HG03196 (cell line): ENCODE measurements at regions not wholly inside any gene's neighbourhood (a gene's known extent, or its start where the extent isn't known, plus 50 kb on each side); places are given as distances from the start of the nearest gene placed in this dataset.

Experiments
- ATAC-seq: cut with Tn5 transposase; IDR thresholded peaks from one replicate; pipeline ENCODE4 v1.9.1; 2021; ENCODE audit not compliant: unreplicated experiment

- ATAC-seq, result no peak
Measured at GRCh38 chr18:40607542-40608148, 1347.4 kb upstream of the PIK3C3 start.

- ATAC-seq, result no peak
Measured at GRCh38 chr18:40606996-40607395, 1348.0 kb upstream of the PIK3C3 start.

DNA sequence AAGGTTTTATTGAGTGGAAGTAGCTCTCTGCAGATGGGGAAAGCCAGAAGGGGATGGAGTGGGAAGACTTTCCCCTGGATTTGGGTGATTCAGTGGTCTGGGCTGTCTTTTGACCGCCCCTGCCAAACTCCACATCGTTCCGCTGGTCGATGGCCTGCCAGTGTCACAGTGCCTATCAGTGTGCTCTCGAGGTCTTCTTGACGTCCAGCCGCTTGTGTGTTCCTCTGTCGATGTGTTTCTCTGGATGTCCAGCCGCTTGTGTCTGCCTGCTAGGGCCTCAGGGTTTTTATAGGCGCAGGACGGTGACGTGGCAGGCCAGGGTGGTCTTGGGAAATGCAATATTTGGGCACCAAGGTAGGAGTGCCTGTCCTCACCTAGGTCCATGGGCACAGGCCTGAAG lies 1371.4 kb upstream of the PIK3C3 start:
- ATAC-seq, result no peak

- ATAC-seq, result no peak
Measured at GRCh38 chr18:40582105-40582504, 1372.9 kb upstream of the PIK3C3 start.

- ATAC-seq, result no peak
Measured at GRCh38 chr18:40577981-40578365, 1377.1 kb upstream of the PIK3C3 start.

DNA sequence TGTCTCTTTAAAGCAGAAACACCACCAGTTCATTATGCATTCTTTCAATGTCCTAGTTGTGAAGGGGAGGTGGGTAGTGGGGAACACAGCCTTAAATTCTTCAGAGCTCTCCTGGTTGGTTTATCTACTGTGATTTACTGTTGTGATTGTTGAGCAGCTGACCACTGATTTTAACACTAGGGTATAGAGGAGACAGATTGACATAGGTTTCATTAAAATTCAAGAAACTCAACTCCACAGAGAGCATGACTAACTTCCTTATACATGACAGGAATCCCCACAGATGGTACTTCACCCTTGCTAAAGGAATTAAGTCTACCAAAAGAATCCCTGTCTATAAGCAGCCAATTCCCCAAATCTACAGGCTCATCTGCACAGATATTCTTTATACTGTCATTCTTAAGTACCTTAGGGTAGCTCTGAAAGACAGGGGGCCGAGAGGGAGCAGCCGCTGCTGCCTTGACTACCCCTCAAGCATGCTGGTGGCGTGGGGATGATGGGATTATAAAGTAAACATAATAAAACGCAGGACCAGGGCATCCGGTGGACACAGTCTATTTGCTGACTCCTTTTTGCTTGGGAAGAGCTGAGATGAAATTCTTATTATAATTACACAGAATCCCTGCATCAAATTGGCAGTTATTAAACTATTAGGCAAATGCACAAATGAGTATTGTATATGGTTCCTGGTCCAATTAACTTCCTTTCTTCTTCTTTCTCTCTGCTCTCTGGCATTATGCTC lies 1377.6 kb upstream of the PIK3C3 start:
- no peak for ATAC-seq

GRCh38 chr18:40576507-40577115 lies 1378.4 kb upstream of the PIK3C3 start:
- ATAC-seq, result no peak

GRCh38 chr18:40570615-40571014 lies 1384.4 kb upstream of the PIK3C3 start:
- ATAC-seq, result no peak

- no peak for ATAC-seq
Measured at GRCh38 chr18:40569605-40570004, 1385.4 kb upstream of the PIK3C3 start.

DNA sequence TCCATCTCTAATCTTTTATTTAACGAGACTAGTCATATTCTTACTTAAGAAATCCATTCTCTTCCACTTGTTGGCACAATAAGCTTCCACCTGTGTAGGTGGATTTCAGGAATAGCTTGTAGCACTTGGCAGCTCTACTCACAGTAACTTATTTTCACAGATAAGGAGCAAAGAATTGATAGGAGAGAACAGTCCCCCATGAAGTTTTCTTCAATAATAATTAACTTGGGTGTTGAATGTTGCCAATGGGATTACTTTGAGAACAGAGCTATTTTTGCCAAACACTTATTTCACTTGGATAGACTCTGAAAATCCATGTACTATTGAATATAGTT lies 1388.6 kb upstream of the PIK3C3 start:
- ATAC-seq, result no peak

DNA sequence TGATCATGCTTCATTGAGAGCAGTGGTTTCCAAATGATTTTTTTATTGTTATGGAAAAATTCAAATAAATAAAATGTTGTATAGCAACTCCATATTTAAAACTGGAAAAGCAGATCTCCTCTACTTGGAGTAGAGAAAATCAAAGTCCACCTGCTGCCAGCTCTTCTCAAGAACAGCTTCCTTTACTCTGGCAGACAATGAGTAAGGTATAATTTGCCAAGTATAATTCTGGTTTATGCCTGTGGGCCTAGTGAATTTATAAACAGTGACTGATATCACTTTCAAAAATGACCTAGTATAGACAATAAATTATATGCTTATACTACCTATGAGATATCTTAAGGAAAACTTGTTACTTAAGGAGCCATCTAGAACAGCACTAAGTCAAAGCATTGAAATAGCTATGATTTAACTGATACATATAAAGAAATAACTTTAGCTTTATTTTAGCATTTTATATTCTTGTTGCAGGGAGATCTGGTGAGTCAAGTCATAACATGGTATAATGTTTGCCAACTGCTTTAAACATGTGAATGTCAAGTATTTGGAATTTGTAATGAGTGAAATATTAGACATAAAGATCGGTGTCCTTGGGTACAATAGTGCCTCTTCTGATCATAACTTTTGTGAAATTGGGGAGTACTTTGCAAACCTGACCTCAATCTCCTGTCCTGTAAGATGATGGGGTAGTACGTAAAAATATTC lies 1389.1 kb upstream of the PIK3C3 start:
- no peak for ATAC-seq

GRCh38 chr18:40559556-40559955 lies 1395.5 kb upstream of the PIK3C3 start:
- ATAC-seq, result no peak

- no peak for ATAC-seq
Measured at GRCh38 chr18:40558706-40559392, 1396.2 kb upstream of the PIK3C3 start.

DNA sequence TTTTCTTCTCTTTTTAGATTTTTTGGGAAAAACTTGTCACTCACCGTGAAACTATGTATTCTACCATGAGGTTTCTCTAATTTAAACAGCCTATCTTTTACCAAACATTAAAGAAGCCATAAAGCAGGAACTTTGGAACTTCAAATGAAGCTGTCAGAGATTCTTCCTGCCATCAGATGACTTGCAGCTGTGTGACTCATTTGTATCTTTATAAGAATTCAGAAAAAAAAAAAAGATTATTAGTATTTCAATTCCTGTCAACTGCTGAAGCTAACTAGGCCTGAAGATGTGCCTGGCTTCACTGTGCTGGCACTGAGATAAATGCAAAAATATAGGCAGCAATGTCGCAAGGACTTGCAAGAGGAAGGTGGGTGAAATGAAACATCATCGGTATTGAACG lies 1399.1 kb upstream of the PIK3C3 start:
- ATAC-seq, result no peak

DNA sequence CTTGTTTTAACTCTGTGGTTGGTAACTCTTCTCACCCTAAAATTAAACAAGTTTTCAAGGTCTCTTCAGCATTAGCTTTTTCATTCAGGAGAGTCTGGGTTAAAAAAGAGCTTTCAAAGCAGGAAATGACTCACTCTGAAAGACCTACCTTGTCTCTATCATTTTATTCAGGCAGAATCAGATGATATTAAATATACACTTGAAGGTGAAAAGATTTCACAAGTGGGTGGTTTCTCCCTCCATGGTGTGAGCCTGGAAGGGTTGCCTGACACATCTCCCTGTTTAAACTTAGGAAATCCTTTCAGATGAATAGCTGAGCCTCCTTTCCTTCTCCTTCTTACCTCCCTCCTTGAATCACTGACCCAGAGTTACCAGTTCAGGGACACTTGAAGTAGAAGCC lies 1402.0 kb upstream of the PIK3C3 start:
- no peak for ATAC-seq

DNA sequence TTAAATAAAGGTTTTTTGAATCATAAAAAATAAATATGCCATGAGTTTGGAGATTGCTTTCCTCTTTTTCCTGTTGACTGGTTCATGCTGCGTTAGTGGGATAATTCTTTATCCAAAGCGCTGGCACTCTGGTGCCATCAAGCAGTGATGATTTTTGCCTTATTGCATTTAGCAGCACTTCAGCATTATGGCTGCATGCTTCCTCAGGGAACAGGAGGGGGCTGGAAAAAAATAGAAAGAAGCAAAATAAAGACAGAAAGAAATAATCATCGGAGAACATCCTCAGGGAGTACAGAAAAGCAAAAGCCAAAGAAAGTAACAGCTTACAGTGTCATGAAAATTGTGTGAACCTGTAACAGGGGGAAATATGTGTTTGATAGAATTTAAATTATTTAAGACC lies 1408.2 kb upstream of the PIK3C3 start:
- ATAC-seq, result no peak

GRCh38 chr18:40534723-40535122 lies 1420.3 kb upstream of the PIK3C3 start:
- ATAC-seq, result no peak

DNA sequence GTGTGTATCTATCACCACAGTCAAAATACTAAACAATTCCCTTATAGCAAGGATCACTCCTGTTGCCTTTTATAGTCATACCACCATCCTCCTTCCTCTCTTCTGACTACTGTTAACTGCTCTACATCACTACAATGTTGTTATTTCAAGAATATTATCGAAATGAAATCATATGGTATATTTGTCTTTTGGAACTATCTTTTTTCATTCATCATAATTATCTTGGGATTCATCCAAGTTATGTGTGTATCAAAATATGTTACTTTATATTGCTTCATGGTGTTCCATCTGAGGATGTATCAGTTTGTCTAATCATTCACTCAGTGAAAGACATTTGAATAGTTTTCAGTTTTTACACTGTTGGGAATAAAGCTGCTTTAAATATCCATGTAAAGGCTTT lies 1423.0 kb upstream of the PIK3C3 start:
- ATAC-seq, result no peak

DNA sequence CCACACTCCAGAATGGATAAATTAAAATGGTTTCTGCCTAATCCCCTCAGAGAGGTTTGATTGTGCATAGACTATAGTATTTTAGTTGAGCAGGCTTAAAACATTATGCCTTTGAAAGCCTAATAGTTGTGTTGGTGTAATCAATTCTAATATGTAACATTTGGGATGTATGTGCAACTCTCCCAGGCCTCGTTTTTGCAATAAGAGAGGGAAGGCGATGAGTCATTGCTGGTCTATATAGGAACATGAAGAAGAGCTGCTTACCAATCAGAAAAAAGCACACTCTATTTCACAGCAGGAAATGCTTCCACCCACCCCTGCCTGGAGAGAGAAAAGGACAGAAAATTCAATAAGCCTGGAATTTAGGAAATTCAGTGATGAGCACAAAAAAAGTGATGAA lies 1424.0 kb upstream of the PIK3C3 start:
- ATAC-seq, result no peak

DNA sequence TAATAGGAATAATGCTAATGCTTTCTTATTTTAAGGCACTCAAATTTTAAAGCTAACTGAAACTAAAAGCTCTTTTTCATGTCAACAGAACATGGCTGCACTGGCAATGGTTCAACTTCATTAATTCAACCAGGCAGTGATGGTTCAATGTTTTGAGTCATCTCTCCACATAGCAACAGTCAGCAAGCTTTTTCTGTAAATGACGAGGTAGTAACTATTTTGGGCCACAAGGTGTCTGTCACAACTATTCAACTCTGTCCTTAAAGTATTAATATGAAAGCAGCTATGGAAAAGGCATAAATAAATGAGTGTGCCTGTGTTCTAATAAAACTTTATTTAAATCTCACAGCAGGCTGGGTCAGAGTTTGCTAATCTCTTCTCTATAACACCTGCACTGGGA lies 1425.6 kb upstream of the PIK3C3 start:
- ATAC-seq, result no peak

DNA sequence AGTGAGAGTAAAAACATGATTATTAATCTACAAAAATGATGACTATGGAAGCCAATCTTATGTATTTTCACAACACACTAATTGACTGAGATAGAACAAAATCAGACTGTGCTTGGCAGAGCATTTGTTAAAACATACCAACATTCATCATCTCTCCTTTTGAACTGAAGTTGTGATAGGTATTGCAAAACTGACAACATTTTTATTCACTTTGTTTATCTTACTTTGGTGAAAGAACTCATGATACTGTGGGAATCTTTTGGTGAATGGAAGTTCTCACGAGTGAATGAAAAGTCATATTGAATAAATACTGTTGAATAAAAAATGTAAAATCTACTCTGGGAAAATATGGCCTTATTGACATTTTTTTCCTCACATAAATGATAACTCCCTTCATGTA lies 1430.2 kb upstream of the PIK3C3 start:
- ATAC-seq, result no peak
